CD4-positive, alpha-beta T cell treated with Interleukin-17A for 4 hours (primary cell): ENCODE measurements at regions not wholly inside any gene's neighbourhood (a gene's known extent, or its start where the extent isn't known, plus 50 kb on each side); places are given as distances from the start of the nearest gene placed in this dataset.

Source experiments
- DNase-seq: peaks from one replicate; pipeline ENCODE4 v3.0.0-alpha.2; 2020; ENCODE audit warnings: mixed read lengths

DNA sequence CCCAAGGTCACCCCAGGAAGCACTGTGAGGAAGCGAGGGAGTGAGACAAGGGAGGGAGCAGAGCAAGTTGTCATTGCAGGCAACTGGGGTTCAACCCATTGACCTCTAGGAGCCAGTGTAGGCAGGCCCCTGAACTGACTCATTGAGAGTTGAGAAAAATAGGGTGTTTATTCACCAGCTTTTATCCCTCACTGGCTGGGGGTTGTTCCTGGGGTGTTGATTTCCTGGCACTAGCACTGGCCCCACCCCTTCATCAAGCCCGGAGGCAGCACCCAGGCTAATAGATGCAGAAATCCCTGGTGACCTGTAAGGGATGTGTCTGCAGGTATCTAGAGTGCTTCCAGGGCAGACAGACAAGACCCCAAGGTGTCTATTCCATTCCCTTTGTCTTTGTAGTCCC is 183.9 kb downstream of the ARRDC4 start:
- DNase-seq = no peak

DNA sequence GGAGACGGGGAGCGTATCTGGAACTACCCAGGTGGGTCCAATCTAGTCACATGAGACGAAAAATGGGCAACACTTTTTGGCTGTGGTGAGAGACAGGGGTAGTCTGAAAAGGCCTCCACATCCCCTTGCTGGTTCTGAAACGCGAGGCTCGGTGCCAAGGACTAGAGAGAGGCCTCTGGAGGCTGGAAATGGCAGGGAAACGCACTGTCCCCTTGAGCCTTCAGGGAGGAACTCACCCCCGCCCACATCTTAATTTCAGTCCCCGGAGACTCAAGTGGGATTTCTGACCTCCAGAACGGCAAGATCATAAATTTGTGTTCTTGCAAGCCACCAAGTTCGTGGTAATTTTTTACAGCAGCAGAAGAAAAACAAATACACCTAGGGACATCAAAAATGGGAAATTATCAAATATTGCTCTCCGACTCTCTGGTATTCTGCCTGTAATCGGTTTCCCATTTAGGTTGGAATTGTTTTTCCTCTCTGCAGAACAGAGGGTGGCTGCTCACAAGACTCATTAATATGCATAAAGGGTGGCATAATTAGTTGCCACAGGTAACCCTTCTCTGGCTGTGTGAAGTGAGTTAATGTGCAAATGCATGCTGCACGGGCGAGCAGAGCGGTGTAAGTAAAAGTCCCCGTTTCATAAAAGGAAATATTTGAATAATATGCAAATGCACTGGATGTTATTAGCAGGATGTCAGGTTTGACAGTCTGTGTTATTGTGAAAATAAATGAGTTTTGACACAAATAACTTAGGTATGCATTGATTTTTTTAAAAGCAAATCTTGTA is 185.7 kb downstream of the ARRDC4 start:
- DNase-seq = no peak

DNA sequence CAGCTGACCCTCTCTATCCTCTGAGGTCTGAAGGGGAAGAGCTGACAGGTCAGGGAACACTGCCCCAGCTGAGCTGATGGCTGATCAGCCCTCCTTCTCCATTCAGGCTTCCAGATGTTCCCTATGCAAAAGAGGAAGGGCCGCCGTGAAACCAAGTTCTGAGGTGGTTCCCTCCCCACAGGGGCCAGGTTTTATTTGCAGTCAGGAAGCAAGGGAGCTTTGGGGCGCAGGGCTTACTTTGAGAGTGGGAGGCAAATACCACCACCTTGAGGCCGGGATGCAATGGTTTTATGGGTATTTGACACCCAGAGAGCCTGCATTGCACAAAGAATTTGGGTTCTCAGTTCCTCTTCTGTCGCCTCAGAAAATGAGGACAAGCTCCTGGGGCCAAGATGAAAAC is 186.9 kb downstream of the ARRDC4 start:
- DNase-seq = no peak

DNA sequence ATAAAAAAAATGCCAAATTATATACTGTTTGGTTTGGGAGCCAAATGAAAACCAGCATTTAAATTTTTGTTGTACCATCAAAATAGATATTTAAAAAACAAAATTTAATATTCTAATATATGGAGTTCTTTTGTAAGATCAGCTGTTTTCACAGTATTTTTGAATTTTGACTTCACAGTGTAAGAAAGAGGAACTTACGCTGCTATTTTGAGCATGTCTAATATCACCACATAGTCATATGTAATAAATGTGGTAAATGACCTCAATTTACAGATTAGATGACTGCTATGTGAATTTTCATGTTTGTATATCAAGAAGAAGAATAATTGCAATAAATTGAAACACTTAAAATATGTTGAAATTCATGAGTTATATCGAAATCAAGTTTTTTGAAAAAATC is 189.6 kb downstream of the ARRDC4 start:
- no peak for DNase-seq

DNA sequence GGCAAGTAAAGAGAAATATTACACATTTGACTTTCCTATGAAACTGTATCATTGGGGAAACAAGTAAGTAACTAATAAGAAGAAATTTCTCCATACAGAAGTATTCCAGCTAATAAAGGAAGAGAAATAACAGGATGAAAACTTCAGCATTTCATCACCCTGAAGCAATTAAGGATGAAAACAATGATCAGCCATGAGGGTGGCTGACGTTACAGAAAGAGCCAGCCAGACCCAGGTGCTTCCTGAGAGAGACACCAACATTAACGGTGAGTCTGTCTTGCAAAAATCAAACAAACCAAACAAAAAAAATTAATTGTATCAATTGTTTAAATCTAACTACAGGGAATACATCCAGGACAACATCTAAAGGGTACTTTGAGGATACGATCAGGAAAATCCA is 190.0 kb downstream of the ARRDC4 start:
- DNase-seq = no peak

DNA sequence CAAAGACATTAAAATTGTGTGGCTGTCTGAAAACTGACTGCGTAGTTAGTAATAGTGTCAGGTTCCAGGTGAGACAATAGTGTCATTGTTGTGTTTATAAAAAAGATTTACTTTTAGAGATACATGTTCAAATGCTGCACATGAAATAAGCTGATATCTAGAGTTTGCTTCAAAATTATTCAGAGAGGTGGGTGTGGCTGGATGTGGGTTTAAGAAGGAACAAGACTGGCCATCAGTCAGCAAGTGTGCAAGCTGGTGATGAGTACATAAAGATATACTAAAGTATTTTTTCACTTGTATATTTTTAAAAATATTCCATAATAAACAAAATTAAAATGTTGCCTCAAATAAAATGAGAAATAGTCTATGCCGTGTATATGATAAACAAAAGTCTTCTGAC is 190.6 kb downstream of the ARRDC4 start:
- DNase-seq = no peak

DNA sequence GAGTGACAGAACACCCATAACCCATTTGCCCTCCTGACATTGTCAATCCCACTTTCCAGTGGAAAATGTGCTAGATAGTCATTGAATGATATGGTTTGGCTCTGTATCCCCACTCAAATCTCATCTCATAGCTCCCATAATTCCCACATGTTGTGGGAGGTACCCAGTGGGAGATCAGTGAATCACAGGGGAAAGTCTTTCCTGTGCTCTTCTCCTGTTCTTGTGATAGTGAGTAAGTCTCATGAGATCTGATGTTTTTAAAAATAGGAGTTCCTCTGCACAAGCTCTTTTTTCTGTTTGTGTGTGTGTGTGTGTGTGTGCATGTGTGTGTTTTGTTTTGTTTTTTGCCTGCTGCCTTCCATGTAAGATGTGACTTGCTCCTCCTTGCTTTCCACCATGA is 191.7 kb downstream of the ARRDC4 start:
- DNase-seq = no peak

DNA sequence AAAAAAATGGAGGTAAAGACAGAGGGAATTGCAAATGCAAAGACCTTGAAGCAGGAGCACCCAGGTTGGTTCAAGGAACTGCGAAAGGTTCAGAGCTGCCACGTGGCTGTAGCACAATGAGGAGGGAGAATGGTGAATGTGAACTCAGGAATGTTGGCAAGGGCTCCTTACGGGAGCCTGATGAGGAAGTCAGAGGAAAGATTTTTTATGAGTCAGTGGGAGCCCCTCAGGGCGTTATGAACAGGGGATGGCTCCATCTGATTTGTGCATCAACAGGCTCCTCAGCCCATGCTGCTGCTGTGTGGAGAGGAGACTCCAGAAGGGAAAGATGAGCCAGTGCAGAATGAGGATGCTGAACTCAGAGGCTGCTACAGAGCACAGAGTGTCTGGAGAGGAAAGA is 194.4 kb downstream of the ARRDC4 start:
- DNase-seq = no peak

DNA sequence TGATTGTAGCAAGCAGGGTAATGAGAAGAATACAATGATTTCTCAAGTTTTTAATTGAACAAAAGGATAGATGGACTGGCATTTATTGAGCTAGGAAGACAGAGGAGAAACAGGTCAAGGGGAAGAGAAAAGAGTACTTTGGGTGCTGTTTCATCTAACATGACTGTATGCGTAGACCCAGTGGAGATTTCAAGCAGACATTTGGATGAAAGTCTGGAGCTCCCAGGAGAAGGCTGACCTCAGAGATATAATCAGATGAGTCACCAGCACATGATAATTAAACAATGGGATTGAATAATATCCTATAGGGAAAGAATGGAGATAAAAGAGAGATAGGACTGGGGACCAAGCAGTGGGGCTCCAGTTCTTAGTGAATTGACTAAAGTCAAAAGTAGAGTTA is 194.9 kb downstream of the ARRDC4 start:
- no peak for DNase-seq

DNA sequence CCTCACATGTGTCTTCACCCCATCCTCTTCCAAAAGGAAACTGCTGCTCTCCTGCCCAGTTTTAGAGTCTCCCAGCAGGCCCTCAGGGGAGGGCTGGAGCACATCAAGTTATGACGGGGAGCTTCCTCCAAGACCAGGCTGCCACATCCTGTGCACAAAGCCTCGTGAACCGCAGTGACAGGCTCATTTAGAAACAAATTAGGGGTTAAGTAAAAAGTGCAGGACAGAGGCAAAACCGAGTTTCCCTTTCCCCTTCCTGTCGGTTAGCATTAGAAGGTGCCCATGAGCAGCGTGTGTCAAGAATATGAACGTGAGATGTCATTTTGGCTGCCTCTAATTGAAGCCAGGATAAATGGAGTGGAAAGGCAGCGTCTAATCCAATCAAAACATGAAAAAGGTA is 199.7 kb downstream of the ARRDC4 start:
- peak; percentile 8 for DNase-seq

DNA sequence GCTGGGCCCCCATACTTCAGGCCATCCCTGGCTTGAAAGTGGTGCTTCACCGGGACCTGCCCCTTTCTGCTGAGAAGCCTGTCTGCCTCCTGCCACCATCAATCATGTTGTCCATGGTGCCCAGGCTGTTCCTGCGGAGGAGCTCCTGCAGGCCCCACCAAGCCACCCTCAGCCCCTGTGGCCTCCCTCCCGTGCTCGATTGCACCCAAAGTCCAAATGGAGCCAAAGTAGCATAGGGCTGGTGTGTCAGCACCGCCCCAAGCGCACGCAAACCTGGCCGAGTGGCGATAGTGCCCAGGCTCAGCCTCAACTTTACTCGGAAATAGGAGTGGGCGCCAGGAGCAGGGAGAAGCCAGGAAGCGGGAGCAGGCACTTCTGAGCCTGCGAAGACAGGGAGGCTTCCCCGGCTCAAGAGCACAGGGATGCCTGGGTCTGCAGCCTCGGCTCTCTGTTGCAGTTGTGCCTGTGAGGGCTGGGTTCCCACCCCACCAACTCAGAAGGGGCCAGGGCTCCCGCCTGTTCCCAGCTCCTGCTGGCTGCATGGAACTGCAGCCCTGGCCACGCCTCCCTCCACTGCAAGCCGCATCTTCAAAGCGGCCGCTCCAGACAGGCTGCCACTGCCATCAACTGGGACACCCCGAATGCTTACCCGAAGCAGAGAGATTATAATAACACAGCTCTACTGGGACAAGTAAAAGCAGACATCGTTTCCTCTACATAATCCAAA is 203.0 kb downstream of the ARRDC4 start:
- DNase-seq = no peak

DNA sequence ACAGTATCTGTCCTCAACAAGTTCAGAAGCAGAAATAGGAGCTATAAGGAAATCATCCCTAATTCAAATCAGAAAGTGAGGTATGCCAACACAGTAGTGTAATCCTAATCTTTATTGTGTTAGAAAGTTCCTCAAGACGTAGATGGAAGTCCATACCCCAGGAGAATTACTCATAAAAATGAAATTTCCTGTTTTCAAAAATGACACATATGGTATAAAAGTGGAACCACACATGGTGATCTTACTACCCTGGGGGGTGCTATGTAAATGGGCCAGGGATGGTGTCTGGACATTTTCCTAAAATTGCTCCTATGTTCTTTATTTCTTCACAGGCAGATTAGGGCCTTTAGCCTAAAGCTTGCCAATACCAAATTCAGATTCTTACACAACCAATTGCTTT is 204.1 kb downstream of the ARRDC4 start:
- DNase-seq = no peak

DNA sequence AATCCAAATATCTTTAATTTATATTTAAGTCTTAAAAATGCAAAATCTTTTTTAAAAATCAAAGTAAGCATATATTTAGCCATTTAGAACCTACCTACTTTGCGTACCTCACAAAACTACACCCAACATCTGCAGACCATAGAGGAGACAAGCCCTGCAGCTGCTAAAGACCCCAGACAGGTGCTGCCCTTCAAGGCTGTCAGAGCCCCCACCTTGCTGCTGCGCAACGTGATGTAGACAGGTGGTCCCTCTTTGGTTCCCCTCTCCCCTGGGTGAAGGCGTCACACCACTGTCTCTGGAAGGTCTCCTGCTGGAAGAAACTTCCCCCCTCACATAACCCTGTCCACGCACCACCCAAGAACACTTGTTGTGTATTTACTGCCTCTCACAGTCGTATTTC is 204.5 kb downstream of the ARRDC4 start:
- no peak for DNase-seq

DNA sequence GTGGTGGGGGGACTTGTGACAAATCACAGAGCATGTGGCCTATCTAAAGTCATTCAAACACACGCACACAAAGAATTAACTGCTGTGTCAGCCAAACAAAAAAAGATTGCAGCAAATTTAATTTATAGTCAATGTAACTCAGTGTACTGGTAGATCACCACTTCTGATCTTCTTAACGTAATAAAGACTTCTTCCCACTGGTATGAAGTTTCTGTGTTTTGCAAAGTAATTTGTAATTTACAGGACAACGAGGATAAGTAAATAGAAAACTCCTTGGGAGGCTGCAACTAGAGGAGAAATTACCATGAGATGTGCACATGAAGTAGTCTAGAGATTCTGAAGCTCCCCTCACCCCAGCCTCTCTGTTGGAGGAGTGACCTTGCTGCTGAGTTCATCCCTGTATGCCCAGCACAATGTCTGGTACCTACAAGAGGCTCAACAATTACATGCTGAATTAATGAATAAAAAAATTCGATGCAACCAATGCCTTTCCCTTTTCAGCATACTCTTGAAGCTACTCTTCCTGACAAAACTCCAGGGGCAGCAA is 207.3 kb downstream of the ARRDC4 start:
- no peak for DNase-seq

DNA sequence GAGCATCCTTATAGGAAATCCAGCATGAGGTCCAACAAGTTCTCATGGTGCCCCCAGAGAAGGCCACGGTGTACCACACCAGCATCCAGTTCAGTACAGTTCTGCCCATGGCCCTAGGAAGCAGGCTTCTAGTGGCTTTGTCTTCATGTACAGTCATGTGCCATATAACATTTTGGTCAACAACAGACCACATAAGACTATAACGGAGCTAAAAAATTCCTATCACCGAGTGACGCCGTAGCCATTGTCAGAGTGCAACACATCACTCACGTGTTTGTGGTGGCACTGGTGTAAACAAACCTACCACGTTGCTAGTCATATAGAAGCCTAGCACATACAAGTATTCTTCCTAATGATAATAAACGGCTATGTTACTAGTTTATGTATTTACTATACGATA is 209.0 kb downstream of the ARRDC4 start:
- no peak for DNase-seq

DNA sequence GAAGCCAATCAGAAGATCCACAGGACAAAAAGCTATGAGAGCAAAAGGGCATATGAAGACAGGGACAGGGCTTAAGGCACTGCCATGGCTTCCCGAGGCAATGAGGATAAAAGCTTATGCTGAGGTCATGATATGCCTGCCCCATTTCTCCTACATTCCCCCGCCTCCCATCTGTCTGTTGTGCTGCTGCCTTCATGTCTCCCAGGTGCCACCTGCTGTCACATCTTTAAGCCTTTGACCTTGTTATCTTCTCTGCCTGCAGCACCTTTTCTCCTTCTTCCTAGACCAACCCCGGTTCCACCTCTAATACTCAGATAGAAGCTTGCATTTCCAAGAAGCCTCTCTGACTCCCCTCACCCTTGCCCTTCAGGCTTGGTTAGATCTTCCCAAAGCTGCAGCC is 213.8 kb downstream of the ARRDC4 start:
- no peak for DNase-seq

DNA sequence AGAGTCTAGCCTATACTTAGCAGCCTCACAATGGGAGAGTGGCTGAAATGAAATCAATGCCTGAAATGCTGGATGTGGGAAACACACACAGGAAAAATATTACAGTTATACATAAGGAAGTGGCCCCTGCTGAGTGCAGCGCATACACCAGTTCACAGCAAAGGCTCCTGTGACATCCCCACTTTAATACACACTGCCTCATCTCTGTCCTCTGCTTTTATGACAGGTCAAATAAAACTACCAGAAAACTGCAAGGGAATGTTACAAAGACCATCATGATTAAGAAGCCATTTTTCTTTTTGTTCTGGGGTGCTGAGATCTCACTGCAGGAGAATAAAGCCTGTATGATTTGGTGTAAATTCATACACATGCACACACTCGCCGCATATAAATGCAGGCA is 214.3 kb downstream of the ARRDC4 start:
- no peak for DNase-seq

DNA sequence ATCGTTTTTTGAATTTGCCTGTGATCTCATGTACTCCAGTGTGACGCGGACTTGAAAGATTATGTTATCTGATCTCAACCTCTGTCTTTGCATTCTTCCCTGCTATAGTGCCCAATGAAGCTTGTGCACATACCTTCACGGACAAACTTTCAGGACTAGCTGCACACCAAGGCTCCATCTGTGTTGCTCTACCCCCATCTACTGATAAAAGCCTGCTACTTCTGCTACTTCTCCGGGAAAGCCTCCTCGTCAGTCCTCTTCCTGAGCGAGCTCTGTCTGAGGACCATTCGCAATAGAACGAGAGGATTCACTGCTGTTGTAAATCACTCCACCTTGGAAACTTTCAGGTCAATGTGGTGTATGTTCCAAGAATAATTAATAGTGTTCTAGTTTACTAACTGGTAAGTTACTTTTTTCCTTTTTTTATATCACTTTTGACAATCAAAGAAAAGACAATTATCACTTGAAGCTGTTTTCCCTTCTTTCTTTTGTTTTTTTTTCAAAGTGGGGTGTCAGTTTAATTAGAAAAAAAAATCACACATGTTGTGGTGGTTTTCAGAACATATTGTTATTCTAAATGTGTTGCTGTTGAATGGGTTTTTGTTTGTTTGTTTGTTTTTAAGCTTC is 217.6 kb downstream of the ARRDC4 start:
- DNase-seq = peak; percentile 24

DNA sequence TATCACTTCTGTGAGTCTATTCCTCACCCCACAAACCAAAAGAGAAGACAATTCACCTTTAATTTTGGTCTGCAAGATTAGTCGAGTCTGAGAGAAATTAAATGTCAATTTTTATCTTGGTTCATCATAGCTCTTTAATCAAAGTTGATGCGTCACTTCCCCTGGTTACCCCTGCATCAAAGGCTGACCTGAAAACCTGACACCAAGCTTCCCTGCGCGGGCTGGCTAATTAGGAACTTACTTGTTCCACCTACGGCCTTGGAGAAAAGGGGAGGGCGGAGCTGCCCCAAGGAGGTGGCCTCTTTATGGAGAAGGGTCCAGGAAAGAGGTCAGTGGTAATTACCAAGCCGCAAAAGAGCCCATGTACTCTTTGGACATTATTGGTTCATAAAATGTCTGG is 218.4 kb downstream of the ARRDC4 start:
- DNase-seq = no peak

DNA sequence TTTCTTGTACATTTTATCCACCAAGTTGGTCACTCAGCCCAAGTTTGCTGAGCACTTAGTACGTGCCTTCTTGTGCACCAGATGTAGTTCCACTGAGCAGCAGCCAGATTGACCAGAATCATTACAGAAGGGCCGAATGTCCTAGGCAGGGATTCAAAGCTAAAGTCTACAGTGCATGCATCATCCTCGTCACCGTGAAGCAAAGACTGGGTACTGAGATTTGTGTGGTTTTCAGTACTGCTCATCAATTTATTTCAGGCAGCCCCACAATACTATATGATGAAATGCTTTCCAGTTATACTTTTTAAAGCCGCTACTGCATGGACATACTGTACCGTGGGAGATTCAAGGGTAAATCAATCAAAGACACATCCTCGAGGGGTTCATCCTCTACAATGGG is 227.0 kb downstream of the ARRDC4 start:
- DNase-seq = no peak

DNA sequence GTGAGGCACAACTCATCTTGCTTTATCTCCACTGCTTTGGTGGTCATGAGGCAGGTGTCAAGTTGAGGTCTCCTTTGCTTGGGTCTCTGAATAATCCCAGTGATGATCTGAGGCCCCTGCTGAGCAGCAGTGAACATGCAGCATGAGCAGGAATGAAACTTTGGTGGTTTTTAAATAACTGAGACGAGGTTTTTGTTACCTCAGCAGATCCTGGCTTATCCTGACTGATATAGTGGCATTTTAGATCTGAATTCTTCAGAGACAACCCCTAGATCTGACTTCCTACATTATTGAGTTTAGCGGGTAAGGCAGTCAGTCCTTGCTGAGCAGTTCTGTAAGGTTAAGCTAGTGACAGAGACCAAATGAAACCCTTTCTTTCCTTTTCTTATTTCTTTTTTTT is 230.4 kb downstream of the ARRDC4 start:
- DNase-seq = no peak

DNA sequence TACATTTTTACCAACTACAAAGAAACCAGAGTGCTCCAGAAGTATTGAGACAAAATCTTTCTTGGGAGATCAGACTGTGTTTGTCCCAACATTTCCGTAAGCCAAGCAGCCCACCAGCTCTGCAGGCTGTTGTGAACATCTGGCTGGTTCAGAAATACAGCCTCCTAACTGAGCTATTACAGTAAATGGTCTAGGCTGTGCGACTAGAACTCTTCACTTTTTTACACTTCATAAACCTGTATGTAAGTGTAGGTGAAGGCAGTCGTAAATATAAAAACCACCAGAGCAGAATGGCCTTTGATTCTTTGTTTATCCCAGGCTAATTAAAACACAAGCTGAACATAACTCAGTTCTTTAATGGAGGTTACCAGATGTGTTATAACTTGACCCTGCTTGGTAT is 235.3 kb downstream of the ARRDC4 start:
- no peak for DNase-seq

DNA sequence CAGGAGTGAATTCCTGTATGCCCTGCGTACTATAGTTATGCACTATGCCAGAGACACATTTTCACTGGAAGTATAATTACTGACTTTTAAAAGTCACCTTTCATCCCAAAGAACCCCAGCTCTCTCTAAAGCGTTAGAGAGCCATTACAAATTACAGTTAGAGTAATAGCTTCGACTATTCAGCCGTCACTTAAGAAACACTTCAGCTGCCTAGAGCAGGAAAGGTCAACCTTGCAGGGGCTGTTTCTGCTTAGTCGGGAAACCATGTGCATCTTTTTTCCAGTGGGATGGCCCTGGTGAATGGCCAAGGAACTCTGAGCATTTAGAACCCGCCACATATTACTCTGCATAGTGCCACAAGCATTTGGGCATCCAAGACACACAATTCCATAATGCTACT is 235.9 kb downstream of the ARRDC4 start:
- DNase-seq = no peak

DNA sequence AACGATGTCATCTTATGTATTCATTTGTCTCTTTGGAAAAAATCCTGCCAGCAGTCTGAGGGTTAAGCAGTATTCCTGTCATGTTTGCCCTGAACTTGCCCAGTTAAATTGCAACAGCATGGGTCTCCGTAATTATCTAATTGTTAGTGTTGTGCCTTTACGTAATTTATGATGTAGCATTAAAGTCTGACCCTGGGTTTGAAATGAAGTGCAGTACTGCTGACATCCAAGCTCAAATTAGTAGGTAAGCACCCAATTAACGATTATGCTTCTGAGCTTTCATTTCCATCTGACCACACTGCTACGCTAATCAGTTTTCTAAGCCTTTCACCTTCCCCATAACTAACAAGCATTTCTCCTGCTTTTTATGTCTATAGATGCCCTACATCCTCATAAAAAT is 241.8 kb downstream of the ARRDC4 start:
- DNase-seq = no peak
